HL-60 (cell line): ENCODE measurements at regions not wholly inside any gene's neighbourhood (a gene's known extent, or its start where the extent isn't known, plus 50 kb on each side); places are given as distances from the start of the nearest gene placed in this dataset.

Experiments used
- DNase-seq, 2 experiments: peaks; one replicate each; pipeline ENCODE4 v3.0.0-alpha.2; 2010 to 2020; ENCODE audit warnings: low read depth in 1 of 2, low spot score in 1 of 2
- H3K27ac ChIP-seq: fragments of 250-450 bp; sonication (Bioruptor Pico); replicated peaks from 2 replicates; pipeline ENCODE4 v1.5.1; 2020; ENCODE audit warnings: mild to moderate bottlenecking, moderate library complexity
- H3K27me3 ChIP-seq: fragments of 250-450 bp; sonication (Bioruptor Pico); 2 replicates; pipeline ENCODE4 v1.5.1; 2021; ENCODE audit warnings: mild to moderate bottlenecking, moderate library complexity; ENCODE audit not compliant: insufficient read depth, poor library complexity, severe bottlenecking
- H3K4me3 ChIP-seq: replicated peaks from 2 replicates; pipeline ENCODE4 v1.5.1; 2011; ENCODE audit warnings: mild to moderate bottlenecking, control low read depth, low read length; ENCODE audit not compliant: insufficient read depth
- CTCF ChIP-seq: IDR thresholded peaks from one replicate; pipeline ENCODE4 v1.5.1; 2011; ENCODE audit warnings: low read length, control low read depth, inconsistent platforms; ENCODE audit not compliant: insufficient read depth
- GABPA ChIP-seq: IDR thresholded peaks from 2 replicates; pipeline ENCODE4 v1.6.1; 2012; ENCODE audit warnings: low read depth
- POLR2AphosphoS5 ChIP-seq: IDR thresholded peaks from 2 replicates; pipeline ENCODE4 v1.6.1; 2012; ENCODE audit warnings: low read depth
- REST ChIP-seq: IDR thresholded peaks from 2 replicates; pipeline ENCODE4 v1.6.1; 2012; ENCODE audit warnings: low read depth; ENCODE audit not compliant: insufficient replicate concordance
- SPI1 ChIP-seq: IDR thresholded peaks from 2 replicates; pipeline ENCODE4 v1.6.1; 2012; ENCODE audit warnings: low read depth, mild to moderate bottlenecking, borderline replicate concordance

GRCh38 chr2:176734868-176735267 is 465.6 kb downstream of the MTX2 start:
- TF ChIP-seq GABPA = no peak
- no peak for TF ChIP-seq CTCF
- TF ChIP-seq SPI1 = no peak
- no peak for TF ChIP-seq POLR2AphosphoS5
- no peak for TF ChIP-seq REST
- Histone ChIP-seq H3K27me3 (peaks cover 2% of the 10 kb centered on the region), H3K4me3 (no peak overlapping the region), H3K27ac (no peak overlapping the region)
- no peak for DNase-seq

- no peak for DNase-seq
- Histone ChIP-seq H3K27me3 (no peaks in the 10 kb centered on the region), H3K27ac (no peak overlapping the region), H3K4me3 (no peak overlapping the region)
- TF ChIP-seq POLR2AphosphoS5 (no peak), GABPA (no peak)
These were observed 470.3 kb upstream of the HNRNPA3 start for GRCh38 chr2:176742271-176742670.

- Histone ChIP-seq H3K4me3 (no peak overlapping the region), H3K27ac (no peak overlapping the region), H3K27me3 (no peaks in the 10 kb centered on the region)
- DNase-seq = no peak
- no peak for TF ChIP-seq REST
- no peak for TF ChIP-seq SPI1
- no peak for TF ChIP-seq CTCF
- no peak for TF ChIP-seq POLR2AphosphoS5
- no peak for TF ChIP-seq GABPA
These were observed 468.9 kb upstream of the HNRNPA3 start for GRCh38 chr2:176743671-176744070.

- Histone ChIP-seq H3K27ac (no peak overlapping the region), H3K27me3 (no peaks in the 10 kb centered on the region), H3K4me3 (no peak overlapping the region)
- no peak for DNase-seq
- TF ChIP-seq GABPA (no peak), CTCF (no peak), REST (no peak), SPI1 (no peak), POLR2AphosphoS5 (no peak)
These were observed 468.4 kb upstream of the HNRNPA3 start for GRCh38 chr2:176744146-176744545.
